RWPE2 (cell line): ENCODE measurements at regions not wholly inside any gene's neighbourhood (a gene's known extent, or its start where the extent isn't known, plus 50 kb on each side); places are given as distances from the start of the nearest gene placed in this dataset.
"Not testable (repeated sequence)": the region's sequence is repeated elsewhere in the genome, so short reads cannot be mapped to it uniquely, and the experiment has no call there.

Source experiments
- ATAC-seq: fragments of 200-7000 bp; cut with Tn5 transposase; 3 replicates; pipeline ENCODE4 v1.9.1; 2021; ENCODE audit warnings: low read depth
- DNase-seq: peaks from one replicate; pipeline ENCODE4 v3.0.0-alpha.2; 2020; ENCODE audit warnings: low spot score
- H3K27ac ChIP-seq: fragments of 450-650 bp; 2 replicates; pipeline ENCODE4 v1.5.1; 2017; ENCODE audit warnings: mild to moderate bottlenecking; ENCODE audit not compliant: poor library complexity, severe bottlenecking
- H3K27me3 ChIP-seq: fragments of 250-450 bp; sonication (Bioruptor Pico); 2 replicates; pipeline ENCODE4 v1.5.1; 2021; ENCODE audit warnings: mild to moderate bottlenecking, moderate library complexity; ENCODE audit not compliant: insufficient read depth, poor library complexity, severe bottlenecking
- H3K36me3 ChIP-seq: fragments of 250-450 bp; sonication (Bioruptor Pico); 2 replicates; pipeline ENCODE4 v1.5.1; 2020; ENCODE audit warnings: low read depth, mild to moderate bottlenecking, moderate library complexity
- H3K4me1 ChIP-seq: fragments of 250-450 bp; sonication (Bioruptor Pico); 2 replicates; pipeline ENCODE4 v1.5.1; 2021; ENCODE audit warnings: mild to moderate bottlenecking, moderate library complexity; ENCODE audit not compliant: insufficient read depth, poor library complexity, severe bottlenecking
- H3K4me3 ChIP-seq: fragments of 250-450 bp; sonication (Bioruptor Pico); 2 replicates; pipeline ENCODE4 v1.5.1; 2021; ENCODE audit warnings: mild to moderate bottlenecking, moderate library complexity; ENCODE audit not compliant: severe bottlenecking
- H3K9me3 ChIP-seq: fragments of 250-450 bp; sonication (Bioruptor Pico); 2 replicates; pipeline ENCODE4 v1.5.1; 2021; ENCODE audit warnings: mild to moderate bottlenecking, moderate library complexity; ENCODE audit not compliant: severe bottlenecking
- CTCF ChIP-seq: fragments of 450-650 bp; IDR thresholded peaks from one replicate; pipeline ENCODE4 v1.5.1; 2017; ENCODE audit warnings: mild to moderate bottlenecking, moderate library complexity; ENCODE audit not compliant: poor library complexity, severe bottlenecking

GRCh38 chr21:18725653-18726052 is 322.1 kb upstream of the TMPRSS15 start:
- no peak for TF ChIP-seq CTCF
- H3K27ac ChIP-seq: no peak overlapping the region
- peaks cover 11% of the 10 kb centered on the region for H3K27me3 ChIP-seq
- H3K36me3 ChIP-seq: no peaks in the 10 kb centered on the region
- DNase-seq (no peak), ATAC-seq (no peak)
- H3K4me1 ChIP-seq: no peaks in the 10 kb centered on the region
- no peaks in the 10 kb centered on the region for H3K9me3 ChIP-seq
- H3K4me3 ChIP-seq: no peak overlapping the region

DNA sequence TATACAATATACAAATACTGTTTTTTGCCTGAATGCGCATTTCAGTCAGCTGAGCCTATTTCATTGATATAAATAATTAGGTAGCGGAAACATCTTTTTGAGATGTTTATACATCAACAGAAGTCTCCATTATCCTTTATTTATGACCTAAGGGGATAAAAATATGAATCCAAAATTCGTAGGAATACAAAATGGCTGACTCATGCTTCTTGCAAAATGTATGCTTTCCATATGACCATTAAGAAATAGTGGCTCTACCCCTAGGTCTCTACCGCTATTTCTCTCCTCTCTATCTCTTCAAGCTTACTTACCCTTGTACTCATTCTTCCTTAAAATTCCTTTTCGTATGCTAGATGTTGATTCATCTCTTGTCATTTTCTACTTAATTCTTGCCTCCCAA is 338.4 kb upstream of the TMPRSS15 start:
- TF ChIP-seq CTCF: no peak
- Histone ChIP-seq H3K9me3 (no peaks in the 10 kb centered on the region), H3K4me3 (no peak overlapping the region), H3K27me3 (peaks cover 3% of the 10 kb centered on the region), H3K27ac (no peak overlapping the region), H3K36me3 (no peaks in the 10 kb centered on the region), H3K4me1 (no peaks in the 10 kb centered on the region)
- ATAC-seq (no peak), DNase-seq (no peak)

DNA sequence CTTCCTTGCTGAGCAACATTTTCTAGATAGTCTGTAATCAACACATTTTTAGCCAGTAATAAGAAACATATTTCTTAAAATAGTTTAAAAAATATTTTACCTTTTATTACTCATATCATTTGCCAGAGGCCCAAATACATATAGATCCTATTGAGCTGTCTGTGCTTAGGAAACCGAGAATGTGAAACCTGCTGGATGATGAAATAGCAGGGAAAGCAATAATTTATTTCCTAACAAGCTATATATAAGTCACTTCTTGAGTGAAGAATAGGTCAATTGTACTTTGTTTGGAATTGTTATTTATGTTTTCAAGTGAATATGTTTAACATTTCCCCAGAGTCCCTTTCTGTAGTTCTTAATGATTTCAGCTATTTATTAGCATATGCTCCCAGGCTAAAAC is 339.9 kb upstream of the TMPRSS15 start:
- no peaks in the 10 kb centered on the region for H3K4me1 ChIP-seq
- no peak overlapping the region for H3K4me3 ChIP-seq
- ATAC-seq (peak; percentile 42; the same call in 1 of the 3 replicates), DNase-seq (no peak)
- H3K27ac ChIP-seq: no peak overlapping the region
- no peaks in the 10 kb centered on the region for H3K36me3 ChIP-seq
- no peak for TF ChIP-seq CTCF
- H3K9me3 ChIP-seq: no peaks in the 10 kb centered on the region
- peaks cover 3% of the 10 kb centered on the region for H3K27me3 ChIP-seq

- Histone ChIP-seq H3K4me1 (no peaks in the 10 kb centered on the region), H3K4me3 (no peak overlapping the region), H3K27me3 (peaks cover 3% of the 10 kb centered on the region), H3K36me3 (no peaks in the 10 kb centered on the region), H3K9me3 (no peaks in the 10 kb centered on the region), H3K27ac (no peak overlapping the region)
- TF ChIP-seq CTCF: no peak
- no peak for DNase-seq
- 0 out of 3 replicates have a peak, but pooled peaks have one; percentile 23 for ATAC-seq
Observed at GRCh38 chr21:18744840-18745239, 341.3 kb upstream of the TMPRSS15 start.

DNA sequence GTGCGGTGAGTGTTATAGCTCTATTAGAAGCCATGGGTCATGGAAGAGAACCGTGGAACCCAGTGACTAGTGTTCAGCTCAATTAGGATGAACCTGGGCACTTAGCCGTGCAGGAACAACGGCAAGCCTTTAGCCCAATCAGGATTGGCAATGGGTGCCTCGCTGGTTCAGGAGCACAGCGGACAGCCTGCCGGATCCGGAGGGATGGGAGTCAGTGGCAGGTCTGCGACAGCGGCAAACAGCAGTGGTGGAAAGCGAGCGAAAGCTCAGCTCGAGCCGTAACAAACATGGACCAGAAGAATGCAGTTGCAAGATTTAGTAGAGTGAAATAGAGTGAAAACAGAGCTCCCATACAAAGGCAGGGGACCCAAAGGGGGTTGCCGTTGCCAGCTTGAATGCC is 349.3 kb upstream of the TMPRSS15 start:
- H3K27me3 ChIP-seq, ATAC-seq: not testable (repeated sequence)

DNA sequence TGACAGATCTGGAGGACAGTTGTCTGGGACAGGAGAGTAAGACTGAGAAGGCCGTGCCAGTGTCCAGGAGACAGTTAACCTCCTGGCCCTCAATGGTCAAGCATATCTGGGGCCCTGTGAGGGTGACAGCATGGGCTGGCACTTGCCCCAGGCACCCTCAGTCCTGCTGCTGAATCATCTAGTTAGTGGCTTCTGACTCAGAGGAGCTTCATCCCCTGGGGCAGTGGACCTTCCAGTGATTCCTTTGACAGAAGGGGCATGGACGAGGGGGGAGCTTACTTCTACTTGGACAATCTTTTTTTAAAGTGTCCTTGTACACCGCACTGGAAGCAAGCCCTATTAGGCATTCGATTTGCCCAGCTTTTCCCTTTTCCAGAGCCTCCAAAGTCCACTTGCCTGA is 352.7 kb upstream of the TMPRSS15 start:
- H3K9me3 ChIP-seq, H3K4me1 ChIP-seq, DNase-seq, ATAC-seq, H3K4me3 ChIP-seq, H3K36me3 ChIP-seq, H3K27me3 ChIP-seq, H3K27ac ChIP-seq: not testable (repeated sequence)

More for the DNA sequence above, 349.3 kb upstream of the TMPRSS15 start:
- not testable (repeated sequence) for H3K4me3 ChIP-seq, H3K27ac ChIP-seq, H3K36me3 ChIP-seq, DNase-seq, H3K9me3 ChIP-seq, H3K4me1 ChIP-seq
